NCI-H460 (cell line): ENCODE measurements at regions not wholly inside any gene's neighbourhood (a gene's known extent, or its start where the extent isn't known, plus 50 kb on each side); places are given as distances from the start of the nearest gene placed in this dataset.

Experiments used
- DNase-seq: peaks from one replicate; pipeline ENCODE4 v3.0.0-alpha.2; 2016; ENCODE audit warnings: low read depth; ENCODE audit errors: extremely low read depth

DNA sequence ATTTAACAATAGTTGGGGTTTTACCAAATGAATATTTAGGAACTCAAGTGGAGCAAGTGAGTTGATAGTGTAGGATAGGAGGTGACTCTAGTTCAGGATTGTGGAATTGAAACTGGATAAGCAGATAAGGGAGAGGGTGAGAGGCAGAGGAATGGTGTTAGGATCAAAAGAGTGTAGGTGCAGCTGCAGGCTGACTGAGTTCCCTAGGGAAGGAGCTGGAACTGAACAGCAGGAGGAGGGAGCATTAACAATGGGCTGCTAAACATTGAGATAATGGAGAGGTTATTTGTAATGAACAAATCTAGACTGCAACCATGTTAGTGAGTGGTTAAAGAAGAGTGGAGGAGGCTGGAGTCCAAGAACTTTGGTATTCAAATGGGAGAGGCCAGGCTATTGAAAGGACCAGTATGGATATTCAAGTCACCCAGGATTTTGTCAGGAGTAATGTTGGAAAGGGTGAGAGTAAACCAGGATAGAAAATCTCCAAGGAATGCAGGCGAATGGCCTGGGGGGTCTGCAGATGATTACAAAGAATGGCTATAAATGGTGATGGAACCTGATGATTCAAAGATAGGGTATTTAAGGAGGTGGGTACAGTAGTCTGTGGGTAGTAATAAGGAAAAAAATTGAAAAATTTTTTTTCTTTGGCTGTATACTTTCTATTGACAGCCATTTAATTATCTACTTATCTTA, 497.1 kb upstream of the TENM3 start:
- no peak for DNase-seq

DNA sequence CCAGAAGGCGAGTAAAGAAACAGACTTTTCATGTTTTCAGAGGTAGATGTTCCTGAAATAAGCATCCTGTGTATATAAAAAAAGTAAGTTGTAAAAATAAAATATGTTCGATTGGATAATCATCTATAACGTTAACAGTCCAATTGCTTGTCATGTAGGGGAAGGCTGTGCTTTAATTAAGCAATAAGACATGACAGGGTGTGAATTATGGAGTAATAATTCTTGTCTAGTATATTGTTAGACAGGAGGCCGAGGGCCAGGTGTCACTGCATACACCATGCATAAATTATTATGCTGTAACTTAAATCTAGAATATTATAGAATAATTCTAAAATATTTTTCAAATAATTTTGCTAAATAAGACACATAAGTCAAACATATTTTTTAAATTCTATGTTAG, 494.6 kb upstream of the TENM3 start:
- DNase-seq: no peak

DNA sequence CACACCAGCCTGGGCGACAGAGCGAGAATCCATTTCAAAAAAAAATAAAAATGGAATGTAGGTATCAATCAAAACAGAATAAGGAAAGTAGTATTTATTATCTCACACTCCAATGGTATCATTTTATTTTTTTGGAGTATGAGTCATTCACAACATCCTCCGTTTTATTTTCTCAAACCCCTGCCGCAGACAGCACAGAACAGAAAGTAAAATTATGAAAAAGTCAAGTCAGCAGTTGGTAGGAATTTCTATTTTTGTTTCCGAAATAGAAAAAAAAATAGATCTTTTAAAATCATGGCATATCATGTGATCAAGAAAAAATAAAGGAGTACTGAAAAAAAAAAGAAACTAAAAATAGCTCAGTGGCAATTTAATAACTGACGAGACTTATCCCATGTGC, 490.7 kb upstream of the TENM3 start:
- DNase-seq: no peak

DNA sequence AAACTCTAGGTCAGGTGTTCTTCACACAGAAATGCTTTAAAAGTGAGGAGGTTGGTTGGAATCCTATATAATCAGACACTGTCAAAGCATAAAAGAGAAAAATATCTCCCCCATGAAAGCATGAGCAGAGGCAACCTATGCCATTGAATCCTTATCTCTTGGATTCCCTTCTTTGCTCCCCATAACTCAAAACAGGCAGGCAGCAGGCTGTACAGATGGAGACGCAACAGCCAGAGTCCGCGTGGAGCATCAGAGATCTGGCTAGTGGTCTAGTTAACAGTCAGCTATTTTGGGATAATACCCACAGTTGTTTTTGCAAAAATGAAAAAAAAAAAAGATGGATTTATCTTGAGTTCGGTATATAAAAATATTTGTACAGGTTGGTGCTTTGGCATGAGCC, 490.0 kb upstream of the TENM3 start:
- DNase-seq: no peak

DNA sequence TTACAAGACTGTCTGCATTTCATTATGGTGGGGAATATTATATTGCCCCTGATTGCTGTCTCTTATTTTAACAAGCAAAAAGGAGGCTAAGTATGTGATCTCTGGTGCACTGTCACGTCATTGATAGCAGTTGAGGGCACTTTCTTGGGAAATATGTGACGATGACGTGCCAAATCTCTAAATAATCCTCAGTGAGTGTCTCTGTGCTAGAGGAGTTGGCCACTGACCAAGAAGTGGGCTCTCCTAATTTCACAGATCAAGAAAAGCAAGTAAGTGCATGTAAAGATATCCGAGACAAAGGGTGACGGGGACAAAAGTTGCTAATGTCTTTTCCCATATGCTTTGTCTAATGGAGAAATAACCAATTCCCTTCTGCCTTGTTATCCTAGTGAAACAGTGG, 487.4 kb upstream of the TENM3 start:
- DNase-seq: peak; percentile 29

DNA sequence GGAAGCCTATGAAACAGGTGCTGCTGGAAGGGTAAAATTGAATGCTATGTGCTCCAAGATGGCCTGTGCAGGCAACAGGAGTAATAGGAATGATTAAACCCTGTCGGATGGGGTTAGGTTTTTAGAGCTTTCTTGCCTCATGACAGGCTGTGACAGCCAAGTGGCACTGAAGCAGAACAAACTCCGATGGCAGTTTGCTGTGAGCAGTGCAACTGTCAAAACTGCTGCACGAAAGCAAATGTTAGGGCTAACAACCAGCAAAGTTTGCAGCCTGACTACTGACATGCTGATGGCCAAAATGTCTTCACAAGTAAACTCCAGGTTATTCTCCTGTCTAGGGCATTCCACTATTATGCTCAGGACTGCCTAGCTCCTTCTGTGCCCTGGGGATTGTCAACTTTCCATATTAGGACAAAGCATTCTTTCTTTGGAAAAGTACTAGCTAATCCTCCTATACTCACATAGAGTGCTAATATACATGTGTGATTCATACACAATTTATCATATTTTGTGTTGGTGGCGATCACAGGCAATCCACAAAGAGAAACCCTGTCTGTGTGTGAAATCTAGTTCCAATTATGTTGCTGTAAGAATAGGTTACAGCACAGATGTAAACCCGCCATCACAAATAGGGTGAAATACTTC, 486.6 kb upstream of the TENM3 start:
- peak; percentile 15 for DNase-seq

DNA sequence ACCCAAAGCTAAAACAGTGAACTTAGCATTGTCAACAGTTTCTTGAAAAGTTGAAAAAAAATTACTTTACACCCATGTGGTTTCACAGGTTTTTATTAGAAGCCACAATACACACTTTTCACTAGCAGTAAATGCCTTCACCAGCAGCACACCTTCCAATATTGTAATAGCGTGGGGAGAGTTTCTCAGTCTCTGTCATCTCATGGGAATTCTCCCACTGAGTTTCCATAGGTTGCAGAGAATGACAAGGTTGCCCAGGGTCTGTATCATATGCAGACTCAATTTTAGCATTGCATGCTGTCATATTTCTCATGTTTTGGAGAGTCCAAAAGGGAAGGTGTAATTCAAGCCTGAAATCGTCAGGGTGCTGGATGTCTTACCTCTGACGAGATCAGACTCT, 486.1 kb upstream of the TENM3 start:
- DNase-seq: no peak

DNA sequence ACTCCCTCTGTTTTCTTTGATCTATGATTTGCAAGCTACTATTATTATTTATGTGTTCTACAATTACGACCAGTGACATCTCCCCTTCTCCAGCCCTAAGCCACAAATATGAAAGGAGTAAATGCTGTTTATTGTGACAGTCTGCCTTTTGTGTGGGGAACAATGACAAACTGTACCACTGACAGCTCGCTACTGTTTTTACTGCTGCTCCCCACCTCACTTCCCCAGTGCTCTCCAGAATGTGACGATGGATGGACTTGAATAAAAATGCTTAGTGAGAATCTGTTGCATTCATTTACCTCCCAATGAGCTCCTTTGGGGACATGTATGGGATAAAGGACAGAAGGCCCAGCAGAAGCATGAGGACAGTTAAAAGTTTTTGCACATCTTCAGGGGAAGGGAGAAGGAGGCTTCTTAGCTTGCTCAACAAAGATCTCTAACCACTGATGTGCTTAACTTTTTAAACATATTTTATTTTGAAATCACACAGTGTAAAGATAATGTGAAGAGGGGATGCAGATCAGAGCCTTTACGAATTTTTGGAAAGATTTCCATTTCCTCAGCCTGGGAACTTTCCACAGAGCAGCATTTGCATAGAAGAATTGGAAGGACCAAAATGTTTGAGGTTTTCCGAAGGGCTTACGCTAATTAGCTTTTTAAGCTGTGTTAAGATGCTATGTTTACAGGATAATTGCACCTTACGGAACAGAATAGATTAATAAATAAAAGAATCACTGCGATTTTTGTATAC, 485.1 kb upstream of the TENM3 start:
- DNase-seq: no peak

DNA sequence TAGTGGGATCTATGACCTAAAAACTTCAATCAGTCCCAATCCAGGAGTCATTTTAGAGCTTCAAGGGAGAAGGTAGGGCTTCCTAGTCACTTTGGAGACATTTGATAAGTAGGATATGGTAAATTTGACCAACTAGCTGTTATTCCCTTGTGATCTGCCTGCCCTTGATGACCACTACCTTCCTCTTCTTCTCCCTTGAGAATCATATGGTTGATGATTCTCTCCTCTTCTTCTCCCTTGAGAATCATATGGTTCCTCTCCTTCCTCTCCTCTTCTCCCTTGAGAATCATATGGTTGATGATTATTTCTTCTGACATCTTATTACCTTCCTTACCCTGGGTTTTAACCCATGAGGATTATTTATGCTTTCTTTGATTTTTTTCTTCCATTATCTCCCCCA, 482.6 kb upstream of the TENM3 start:
- DNase-seq: no peak

DNA sequence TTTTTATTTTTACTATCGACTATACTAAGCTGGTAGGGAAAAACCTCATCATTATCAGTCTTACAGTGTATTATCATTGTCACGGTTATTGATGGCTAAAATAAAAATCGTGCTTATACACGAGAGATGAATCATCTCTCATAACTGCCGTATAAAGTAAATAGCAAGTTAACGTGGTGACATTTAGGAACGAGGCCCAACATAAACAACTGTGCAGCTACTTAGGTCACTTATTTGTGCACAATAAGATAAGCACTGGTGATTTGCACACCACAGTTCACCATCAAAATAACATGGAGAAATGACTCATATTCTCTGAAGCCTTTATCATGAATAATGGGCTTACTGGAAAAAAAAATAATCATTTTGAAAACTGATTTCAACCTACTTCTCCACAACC, 482.0 kb upstream of the TENM3 start:
- peak; percentile 33 for DNase-seq

DNA sequence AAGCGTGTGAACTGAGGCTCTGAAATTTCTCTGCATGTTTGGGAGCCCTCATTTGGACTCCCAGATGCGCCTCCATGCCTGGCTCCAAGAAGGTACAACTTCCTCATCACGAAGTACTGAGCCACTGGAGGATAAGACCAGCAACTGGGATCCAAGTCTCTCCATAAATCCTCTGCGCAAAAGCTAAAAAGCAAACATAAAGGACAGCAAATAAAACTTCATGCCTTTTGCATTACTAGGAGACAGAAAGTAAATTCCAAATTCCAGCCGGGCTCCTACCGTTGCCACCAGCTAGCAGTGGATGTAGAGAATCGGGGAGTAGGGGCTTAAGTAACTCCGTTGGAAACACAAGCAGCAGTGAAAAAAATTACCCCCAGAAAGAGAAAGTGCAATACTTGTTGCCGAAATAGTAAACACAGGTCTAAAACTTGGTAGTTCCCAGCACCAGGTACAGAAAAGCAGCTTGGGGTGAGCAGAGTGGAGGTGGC, 477.1 kb upstream of the TENM3 start:
- no peak for DNase-seq

DNA sequence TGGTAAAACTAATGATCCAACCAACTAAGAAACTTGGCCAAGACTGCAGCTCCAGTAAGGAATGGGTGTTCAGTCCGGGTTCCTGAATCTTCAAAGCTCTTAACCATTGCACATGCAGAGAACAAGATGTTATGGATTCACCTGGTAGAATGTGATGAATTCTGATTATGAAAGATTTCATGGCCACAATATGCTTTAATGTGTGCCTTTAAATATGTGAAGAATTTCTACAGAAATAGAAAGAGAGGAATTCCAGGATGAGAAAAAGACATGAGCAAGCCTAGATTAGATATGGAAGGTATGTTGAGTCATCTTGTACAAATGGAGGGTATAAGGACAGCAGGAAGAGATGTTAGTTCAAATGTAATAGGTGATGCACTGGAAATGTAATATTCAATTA, 472.2 kb upstream of the TENM3 start:
- no peak for DNase-seq

DNA sequence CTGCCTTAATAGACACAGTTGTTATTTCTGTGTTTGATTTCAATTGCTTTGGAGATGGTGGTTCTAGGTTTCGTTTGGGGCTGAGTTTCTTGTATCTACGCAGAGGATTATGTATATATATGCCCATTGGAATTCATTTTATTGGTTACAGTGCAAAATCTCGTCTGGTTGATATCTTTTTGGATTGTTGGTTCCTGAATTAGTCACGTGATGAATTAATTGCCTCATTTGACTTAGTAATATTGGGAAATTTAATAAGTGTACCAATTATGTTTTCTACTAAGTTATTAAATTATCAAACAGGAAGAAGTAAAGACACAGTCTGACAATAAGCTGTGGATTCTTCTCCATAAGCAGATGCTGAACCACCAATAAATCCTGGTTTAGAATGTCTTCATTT, 467.9 kb upstream of the TENM3 start:
- DNase-seq: no peak

DNA sequence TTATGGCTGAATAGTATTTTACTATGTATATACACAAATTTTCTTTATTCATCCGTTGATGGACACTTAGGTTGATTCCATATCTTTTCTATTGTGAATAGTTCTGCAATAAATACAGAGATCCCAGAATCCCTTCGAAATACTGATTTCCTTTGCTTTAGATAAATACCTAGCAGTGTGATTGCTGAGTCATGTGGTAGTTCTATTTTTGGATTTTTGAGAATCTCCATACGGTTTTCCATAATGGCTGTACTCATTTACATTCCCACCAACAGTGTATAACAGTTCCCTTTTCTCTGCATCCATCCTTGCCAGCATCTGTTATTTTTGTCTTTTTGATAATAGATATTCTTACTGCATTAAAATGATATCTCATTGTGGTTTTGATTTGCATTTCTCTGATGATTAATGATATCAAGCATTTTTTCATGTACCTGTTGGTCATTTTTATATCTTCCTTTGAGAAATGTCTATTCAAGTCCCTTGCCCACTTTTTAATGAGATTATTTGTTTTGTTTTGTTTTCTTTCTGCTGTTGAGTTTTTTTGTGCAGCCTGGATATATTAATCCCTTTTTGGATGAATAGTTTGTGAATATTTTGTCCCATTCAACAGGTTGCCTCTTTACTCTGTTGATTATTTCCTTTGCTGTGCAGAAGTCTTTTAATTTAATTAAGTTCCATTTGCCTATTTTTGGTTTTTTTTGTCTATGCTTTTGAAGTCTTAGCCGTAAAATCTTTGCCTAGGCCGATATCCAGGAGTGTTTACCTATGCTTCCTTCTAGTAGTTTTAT, 466.7 kb upstream of the TENM3 start:
- no peak for DNase-seq

DNA sequence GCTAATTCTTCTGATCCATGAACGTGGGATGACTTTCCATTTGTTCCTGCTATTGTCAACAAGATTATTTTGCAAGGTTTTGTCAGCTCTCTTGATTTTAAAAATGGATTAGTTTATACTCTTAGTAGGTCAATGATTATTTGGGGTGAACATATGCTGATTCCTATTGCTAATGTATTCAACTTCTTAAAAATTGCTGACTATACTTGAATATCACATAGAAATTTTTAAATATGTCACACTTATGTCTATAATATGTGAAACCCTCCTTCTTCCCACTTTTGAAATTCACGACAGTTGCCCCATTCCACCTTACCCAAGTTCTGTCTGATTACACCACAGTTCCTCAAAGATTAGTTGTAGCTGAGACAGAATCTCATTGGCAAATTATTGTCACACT, 465.7 kb upstream of the TENM3 start:
- DNase-seq: no peak

DNA sequence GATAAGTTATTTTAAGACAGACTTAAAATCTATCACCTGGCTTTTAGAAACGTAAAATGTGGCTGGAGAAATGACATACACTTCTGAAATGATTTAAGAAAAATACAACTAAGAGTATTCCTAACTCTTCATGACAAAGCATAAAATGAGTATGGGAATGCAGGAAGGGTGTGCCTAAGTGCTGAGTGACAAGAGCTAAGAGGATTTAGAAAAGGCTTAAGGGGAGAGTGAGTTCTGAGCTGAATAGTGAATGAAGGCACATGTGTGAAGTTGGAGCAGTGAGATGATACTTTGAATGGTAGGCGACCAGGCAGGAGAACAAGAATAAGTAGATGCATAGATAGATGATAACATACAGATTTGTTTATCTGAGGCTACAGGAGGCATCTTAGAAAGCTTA, 458.3 kb upstream of the TENM3 start:
- DNase-seq: peak; percentile 26

DNA sequence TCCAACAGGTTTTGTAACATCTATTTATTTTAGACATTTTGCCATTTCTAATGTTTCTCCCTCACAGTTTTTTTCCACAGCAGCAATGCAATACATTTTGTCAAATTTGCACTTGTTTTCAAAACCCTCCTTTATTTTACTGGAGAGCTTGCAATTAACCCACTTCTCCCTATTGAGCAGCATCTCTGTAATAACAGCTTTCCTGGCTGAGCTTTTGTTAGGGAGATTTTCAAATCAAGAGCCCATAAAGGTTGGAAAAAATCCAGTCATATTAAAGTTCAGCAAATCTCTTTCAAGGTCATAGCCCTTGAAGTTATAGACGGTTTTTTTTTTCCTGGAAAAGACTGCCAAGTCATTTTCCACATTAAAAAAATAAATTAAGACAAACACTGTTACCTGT, 450.6 kb upstream of the TENM3 start:
- DNase-seq: no peak

DNA sequence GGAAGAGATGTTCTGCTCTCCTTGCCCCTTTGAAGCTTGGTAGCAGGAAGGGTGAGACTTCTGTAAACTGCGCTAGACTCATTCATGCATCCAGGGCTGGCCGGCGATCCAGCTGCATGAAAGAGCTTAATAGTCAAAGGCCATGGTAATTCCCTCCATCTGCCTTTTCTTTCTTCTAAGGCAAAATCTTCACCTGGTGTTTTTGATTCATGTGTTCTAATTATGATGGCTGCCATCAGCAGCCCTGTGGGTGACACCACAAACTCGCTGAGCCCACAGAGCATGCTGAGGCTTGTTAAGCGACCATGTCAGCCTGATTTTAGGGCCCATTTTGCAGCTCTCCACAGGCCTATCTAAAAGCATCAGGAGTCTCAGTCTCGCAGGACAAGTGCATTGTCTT, 450.1 kb upstream of the TENM3 start:
- DNase-seq: no peak

DNA sequence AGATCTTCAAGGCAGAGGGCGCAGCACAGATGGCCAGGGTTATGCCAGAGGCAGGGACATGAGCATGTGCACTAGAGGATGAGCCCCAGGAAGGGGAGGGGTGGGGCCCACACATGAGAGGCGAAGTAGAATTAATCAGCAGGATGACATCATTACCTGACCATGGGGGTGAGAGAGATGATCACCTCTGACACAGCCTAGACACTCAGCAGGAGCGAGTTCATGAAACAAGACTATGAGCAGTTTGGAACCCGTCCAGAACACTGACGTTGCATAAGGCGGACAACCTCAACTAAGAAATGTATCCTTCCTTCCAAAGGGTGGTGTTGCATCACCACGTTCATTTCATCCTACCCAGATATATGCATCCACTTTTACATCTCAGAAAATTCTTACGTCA, 446.7 kb upstream of the TENM3 start:
- DNase-seq: no peak

DNA sequence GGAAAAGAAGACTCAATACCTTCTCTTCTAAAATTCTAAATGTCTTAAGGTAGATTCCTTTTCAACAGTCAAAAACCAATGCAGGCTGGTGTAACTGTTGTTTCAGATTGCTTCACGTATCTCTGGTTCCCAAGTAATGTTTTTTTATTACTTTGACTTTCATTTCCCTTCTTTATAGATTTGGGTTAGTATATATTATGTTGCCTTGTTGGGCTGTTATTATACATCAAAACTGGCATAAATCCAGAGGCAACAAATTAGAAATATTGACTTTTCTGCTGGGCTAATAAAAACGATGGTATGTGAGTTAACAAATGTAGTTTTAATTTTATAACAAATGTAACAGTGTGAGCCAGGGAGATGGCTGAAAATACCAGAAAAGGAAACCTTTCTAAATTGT, 444.7 kb upstream of the TENM3 start:
- no peak for DNase-seq

DNA sequence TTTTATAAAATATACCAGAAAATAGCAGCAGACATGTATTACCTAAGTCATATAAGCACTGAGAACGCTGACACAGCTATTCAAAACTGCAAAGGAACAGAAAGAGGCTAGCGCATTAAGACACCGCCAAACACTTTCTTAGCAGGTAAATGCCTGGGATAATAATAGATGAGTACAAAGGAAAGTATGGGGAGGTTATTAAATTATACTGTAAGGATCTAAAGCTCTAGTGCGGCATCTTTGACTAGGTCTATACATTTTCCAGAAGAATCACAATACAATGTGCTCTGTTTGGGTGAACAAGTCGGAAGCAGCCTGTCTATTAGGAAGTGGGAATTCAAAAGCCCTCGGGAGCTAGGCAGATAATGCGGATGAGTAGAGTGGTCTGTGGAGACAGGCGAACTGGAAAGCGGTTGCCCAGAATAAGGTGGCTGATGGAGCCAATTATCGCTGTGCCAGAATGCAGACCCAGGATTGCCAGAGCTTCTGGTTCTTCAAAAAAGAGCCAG, 443.6 kb upstream of the TENM3 start:
- DNase-seq: no peak
